Mammary epithelial cell (primary cell): ENCODE measurements at regions not wholly inside any gene's neighbourhood (a gene's known extent, or its start where the extent isn't known, plus 50 kb on each side); places are given as distances from the start of the nearest gene placed in this dataset.

Source experiments
- EZH2 ChIP-seq: IDR thresholded peaks from 2 replicates; pipeline ENCODE4 v1.6.1; 2012; ENCODE audit warnings: low read length, inconsistent platforms, borderline replicate concordance
- TF ChIP-seq, protein P1 (sequence below), 2 donors: IDR thresholded peaks in 1 of 2; conservative IDR thresholded peaks in 1 of 2; 2 replicates each; pipeline ENCODE4 v1.5.1; 2011 to 2012; ENCODE audit warnings: inconsistent platforms in 2 of 2, low read length in 2 of 2, mild to moderate bottlenecking in 2 of 2, control low read depth in 1 of 2, low read depth in 1 of 2; ENCODE audit not compliant: insufficient read depth in 1 of 2; ENCODE audit errors: extremely low read depth in 1 of 2

DNA sequence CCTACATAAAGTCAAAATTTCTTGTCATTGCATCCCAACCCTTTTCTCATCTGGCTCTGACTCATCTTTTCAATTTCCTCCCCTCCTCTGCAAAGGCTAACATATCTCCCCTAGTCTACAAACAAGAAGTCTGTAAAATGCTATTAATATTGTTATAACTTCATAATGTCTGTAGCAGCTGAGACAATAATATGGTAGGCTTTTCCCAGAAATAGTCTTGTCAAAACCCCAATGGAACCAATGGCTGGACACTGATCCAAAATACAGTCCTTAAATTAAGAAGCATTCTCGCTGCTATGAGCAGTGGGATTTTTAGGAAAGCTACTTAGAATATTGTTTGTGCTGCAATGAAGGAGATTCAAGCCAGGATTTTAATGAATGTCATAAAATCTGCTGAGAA, 131.4 kb downstream of the KLHL28 start:
- TF ChIP-seq, protein P1, sequence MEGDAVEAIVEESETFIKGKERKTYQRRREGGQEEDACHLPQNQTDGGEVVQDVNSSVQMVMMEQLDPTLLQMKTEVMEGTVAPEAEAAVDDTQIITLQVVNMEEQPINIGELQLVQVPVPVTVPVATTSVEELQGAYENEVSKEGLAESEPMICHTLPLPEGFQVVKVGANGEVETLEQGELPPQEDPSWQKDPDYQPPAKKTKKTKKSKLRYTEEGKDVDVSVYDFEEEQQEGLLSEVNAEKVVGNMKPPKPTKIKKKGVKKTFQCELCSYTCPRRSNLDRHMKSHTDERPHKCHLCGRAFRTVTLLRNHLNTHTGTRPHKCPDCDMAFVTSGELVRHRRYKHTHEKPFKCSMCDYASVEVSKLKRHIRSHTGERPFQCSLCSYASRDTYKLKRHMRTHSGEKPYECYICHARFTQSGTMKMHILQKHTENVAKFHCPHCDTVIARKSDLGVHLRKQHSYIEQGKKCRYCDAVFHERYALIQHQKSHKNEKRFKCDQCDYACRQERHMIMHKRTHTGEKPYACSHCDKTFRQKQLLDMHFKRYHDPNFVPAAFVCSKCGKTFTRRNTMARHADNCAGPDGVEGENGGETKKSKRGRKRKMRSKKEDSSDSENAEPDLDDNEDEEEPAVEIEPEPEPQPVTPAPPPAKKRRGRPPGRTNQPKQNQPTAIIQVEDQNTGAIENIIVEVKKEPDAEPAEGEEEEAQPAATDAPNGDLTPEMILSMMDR (conservative IDR thresholded peaks at IDR 0.05 in 1 of 2, IDR thresholded peaks at IDR 0.05 in 1 of 2; ENCODE audit: extremely low read depth in 1 of 2, insufficient read depth in 1 of 2, low read depth in 1 of 2, low read length in 2 of 2), result no peak
- no peak for TF ChIP-seq EZH2
